RWPE1 (cell line): ENCODE measurements at regions not wholly inside any gene's neighbourhood (a gene's known extent, or its start where the extent isn't known, plus 50 kb on each side); places are given as distances from the start of the nearest gene placed in this dataset.

ENCODE experiments used
- CTCF ChIA-PET: fragments of 350-600 bp; sonication (Branson Sonifier 250); formaldehyde crosslinking; extraction: SDS; loops from one replicate; lab custom pipeline; 2021; lab: Yijun Ruan, JAX
- POLR2A ChIA-PET: fragments of 400-600 bp; formaldehyde crosslinking; extraction: SDS; loops from one replicate; lab custom pipeline; 2020; ENCODE audit warnings: antibody characterized with exemption; ENCODE audit not compliant: low non-redundant PET; lab: Yijun Ruan, JAX
- DNase-seq: peaks from one replicate; pipeline ENCODE4 v3.0.0; 2012; ENCODE audit warnings: low spot score
- H3K27ac ChIP-seq: fragments of 450-650 bp; 2 replicates; pipeline ENCODE4 v1.5.1; 2017
- TF ChIP-seq, protein P1 (sequence below): fragments of 450-650 bp; conservative IDR thresholded peaks from 2 replicates; pipeline ENCODE4 v1.5.1; 2017; ENCODE audit warnings: low read depth, mild to moderate bottlenecking

DNA sequence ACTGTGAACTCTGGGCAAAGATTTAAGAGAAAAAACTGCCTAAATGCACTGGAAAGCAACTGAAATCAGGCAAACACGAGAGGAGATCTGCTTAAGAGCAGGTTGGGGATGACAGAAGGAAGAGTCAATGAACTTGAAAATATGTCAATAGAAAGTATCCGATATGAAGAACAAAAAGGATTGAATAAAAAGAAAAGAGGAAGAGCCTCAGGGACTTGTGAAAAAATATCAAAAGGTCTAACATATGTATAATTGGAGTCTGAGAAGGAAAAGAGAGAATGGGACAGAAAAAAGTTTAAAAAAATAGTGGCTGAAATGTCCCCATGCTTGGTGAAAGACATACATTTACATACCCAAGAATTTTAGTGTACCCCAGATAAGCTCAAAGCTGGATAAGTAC lies 195.5 kb downstream of the COPRS start:
- POLR2A ChIA-PET, result no interaction called here
- no peak overlapping the region for H3K27ac ChIP-seq
- TF ChIP-seq, protein P1, sequence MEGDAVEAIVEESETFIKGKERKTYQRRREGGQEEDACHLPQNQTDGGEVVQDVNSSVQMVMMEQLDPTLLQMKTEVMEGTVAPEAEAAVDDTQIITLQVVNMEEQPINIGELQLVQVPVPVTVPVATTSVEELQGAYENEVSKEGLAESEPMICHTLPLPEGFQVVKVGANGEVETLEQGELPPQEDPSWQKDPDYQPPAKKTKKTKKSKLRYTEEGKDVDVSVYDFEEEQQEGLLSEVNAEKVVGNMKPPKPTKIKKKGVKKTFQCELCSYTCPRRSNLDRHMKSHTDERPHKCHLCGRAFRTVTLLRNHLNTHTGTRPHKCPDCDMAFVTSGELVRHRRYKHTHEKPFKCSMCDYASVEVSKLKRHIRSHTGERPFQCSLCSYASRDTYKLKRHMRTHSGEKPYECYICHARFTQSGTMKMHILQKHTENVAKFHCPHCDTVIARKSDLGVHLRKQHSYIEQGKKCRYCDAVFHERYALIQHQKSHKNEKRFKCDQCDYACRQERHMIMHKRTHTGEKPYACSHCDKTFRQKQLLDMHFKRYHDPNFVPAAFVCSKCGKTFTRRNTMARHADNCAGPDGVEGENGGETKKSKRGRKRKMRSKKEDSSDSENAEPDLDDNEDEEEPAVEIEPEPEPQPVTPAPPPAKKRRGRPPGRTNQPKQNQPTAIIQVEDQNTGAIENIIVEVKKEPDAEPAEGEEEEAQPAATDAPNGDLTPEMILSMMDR, result no peak
- CTCF ChIA-PET, result no interaction called here
- DNase-seq, result no peak

DNA sequence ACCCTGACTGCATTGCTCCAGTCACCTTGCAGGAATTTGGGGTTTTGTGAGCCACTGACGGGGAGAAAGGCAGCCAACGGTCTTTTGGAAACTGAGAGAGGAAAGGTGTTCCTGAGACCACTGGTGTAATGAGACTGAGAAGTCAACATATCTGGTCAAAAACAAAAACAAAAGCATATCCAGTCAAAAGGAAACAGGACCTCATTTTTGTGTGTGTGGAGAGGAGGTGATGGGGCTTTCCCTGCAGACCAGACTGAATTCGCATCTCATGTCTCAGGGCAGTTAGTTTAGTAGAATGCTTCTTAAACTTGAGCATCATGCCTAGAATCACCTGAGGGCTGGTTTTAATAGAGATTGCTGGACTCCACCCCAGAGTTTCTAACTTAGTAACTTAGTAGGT lies 198.4 kb downstream of the COPRS start:
- H3K27ac ChIP-seq, result no peak overlapping the region
- CTCF ChIA-PET, result interaction anchor here (0.7 kb wide), 1 partner anchor 98 kb away, joined by 3 read pairs; no protein-coding TSS in a partner anchor
- POLR2A ChIA-PET, result no interaction called here
- no peak for DNase-seq
- TF ChIP-seq, protein P1, result no peak

DNA sequence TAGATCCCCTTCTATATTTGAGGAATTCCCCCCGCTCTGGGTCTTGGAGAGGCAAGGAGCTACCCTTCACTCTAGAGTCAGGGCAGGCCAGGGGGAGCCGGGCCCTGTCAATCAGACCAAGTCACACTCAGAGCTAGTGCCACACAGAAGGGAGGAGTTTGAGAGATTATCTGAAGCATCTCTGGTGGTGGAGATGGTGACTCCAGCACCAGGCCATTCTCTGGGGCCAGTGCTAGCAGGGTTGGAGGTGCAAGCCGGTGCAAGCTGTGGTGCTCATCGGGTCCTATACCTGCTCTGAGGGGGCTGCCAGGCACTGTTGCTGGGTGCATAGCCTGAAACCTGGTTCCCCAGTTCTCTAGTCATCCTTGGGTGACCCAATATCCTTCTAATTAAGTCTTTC lies 201.2 kb downstream of the COPRS start:
- no peak for DNase-seq
- CTCF ChIA-PET, result no interaction called here

DNA sequence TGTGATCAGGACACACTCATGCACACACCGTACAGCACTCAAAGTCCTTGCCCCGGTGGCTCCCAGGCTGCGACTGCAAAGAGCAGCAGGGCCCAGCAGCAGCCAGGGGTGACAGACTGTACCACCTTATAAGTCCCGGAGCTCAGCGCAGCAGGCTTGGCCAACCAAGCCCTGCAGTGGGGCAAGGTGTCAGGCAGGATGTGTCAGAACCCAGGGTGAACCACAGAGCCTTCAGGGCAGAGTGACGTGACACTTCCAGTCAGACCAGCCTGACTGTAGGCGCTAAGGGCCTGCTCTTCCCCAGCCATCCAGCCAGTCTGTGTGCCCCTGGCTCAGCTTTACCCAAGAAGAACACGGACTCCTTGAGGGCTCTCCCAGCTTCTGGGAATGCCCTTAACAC lies 204.1 kb downstream of the COPRS start:
- TF ChIP-seq, protein P1, result no peak
- ChIA-PET CTCF (no interaction called here), POLR2A (interaction anchor here (0.6 kb wide), 1 partner anchor 1490 kb away, joined by 3 read pairs; no protein-coding TSS in a partner anchor)
- H3K27ac ChIP-seq, result no peak overlapping the region
- peak; percentile 76 for DNase-seq

More for the DNA sequence above, 201.2 kb downstream of the COPRS start:
- H3K27ac ChIP-seq, result no peak overlapping the region
- POLR2A ChIA-PET, result no interaction called here
- TF ChIP-seq, protein P1, result no peak

DNA sequence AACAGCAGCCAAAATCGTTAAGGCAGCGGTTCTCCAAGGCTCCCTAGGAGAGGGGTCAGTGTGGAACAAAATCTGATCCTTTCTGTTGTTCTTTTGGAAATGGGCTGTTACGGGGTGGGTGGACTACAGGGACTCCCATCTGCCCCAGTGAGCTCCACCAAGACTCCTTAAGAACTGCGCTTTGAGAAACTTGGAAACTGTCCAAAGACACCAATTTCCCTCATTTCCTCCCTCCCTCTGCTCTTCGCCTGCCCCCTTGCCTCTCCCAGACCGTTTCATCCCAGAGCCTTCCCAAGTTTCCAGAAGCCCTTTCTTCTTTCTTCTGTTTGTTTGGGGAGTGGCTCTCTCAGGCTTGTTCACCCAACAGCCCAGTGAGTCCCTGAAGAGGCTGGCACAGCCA lies 205.4 kb downstream of the COPRS start:
- POLR2A ChIA-PET, result no interaction called here
- no peak overlapping the region for H3K27ac ChIP-seq
- CTCF ChIA-PET, result no interaction called here
- no peak for DNase-seq
- TF ChIP-seq, protein P1, result no peak

DNA sequence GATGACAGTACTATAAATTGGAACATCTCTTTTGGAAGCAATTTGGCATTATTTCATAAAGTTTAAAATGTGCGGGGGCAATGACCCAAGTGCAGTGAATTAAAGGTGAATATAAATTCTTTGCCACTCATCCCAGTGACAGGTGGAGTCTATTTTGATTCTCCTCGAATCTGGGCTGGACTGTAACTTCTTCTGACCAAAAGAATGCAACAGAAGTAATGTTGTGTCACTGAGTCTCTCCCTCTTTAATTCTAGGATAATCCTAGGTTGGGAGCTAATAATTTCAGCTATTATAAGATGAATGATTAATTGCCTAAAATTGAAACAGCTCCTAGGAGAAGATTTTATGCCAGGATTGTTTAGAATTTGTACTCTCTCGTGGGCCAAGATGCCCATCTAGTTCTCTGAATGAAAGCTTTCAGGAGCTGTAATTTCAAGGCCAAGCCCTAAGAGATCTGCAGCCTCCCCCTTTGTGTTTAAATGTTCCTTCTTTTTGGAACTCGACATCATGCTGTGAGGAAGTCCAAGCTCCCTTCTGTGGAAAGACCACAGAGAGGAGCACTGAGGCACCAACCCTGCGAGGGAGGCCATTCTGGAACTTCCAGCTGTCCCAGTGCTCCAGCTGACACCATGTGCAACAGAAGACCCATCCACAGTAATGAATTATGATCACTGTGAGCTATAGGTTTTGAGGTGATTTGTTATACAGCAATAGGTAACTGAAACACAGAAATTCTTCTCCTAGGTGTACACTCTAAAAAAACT lies 208.1 kb downstream of the COPRS start:
- POLR2A ChIA-PET, result no interaction called here
- CTCF ChIA-PET, result no interaction called here
- TF ChIP-seq, protein P1, result no peak
- no peak overlapping the region for H3K27ac ChIP-seq
- DNase-seq, result no peak
